ENCODE measurements at regions not wholly inside any gene's neighbourhood (a gene's known extent, or its start where the extent isn't known, plus 50 kb on each side); places are given as distances from the start of the nearest gene placed in this dataset.

GRCh38 chr1:95888941-95889390 lies 655.0 kb downstream of the RWDD3 start:
- H3K4me3 ChIP-seq (ENCODE audit: low read depth in 2 of 2, low read length in 1 of 2), result no peak overlapping the region
- POLR2A ChIA-PET, result no interaction called here
- no peaks in the 10 kb centered on the region for H3K79me2 ChIP-seq (ENCODE audit: insufficient read depth)
- H3K9ac ChIP-seq, result no peak overlapping the region
- H3F3A ChIP-seq (replicated peaks; ENCODE audit: insufficient read depth), result no peaks in the 10 kb centered on the region
- H3K36me3 ChIP-seq (replicated peaks in 1 of 2; ENCODE audit: control insufficient read depth in 1 of 2, insufficient read depth in 2 of 2, low read length in 1 of 2), result no peaks in the 10 kb centered on the region
- CTCF ChIA-PET, result no interaction called here
- H4K20me1 ChIP-seq (ENCODE audit: insufficient read depth), result no peaks in the 10 kb centered on the region
- H3K9me2 ChIP-seq, result no peaks in the 10 kb centered on the region
- 18% methylated on average over 5 of the region's 5 CpGs for WGBS (ENCODE audit: low lambda C conversion rate)
- no peak overlapping the region for H3K4me2 ChIP-seq
- no peaks in the 10 kb centered on the region for H3K9me3 ChIP-seq
- TF ChIP-seq GABPA (IDR thresholded peaks at IDR 0.05; ENCODE audit: low read depth) (no peak), TEAD4 (IDR thresholded peaks at IDR 0.05; ENCODE audit: borderline replicate concordance, insufficient read depth) (no peak), SMC3 (IDR thresholded peaks at IDR 0.05; ENCODE audit: low read depth, low read length) (no peak), CTCF (IDR thresholded peaks at IDR 0.05) (no peak), RFX5 (IDR thresholded peaks at IDR 0.05; ENCODE audit: low read length) (no peak), USF2 (IDR thresholded peaks at IDR 0.05; ENCODE audit: borderline replicate concordance, low read depth, low read length) (no peak), GATA2 (CRISPR knock-in tag; IDR thresholded peaks at IDR 0.05) (no peak), TAF1 (IDR thresholded peaks at IDR 0.05; ENCODE audit: borderline replicate concordance, low read depth, low read length) (no peak), ELF1 (IDR thresholded peaks at IDR 0.05) (no peak), MEF2A (IDR thresholded peaks at IDR 0.05; ENCODE audit: borderline replicate concordance, low read depth) (no peak), MXI1 (IDR thresholded peaks at IDR 0.05; ENCODE audit: low read depth, low read length) (no peak), EP300 (IDR thresholded peaks at IDR 0.05; ENCODE audit: borderline replicate concordance in 1 of 2, low read depth in 1 of 2, low read length in 1 of 2) (no peak)
- H3K27me3 ChIP-seq (ENCODE audit: insufficient read depth), result no peaks in the 10 kb centered on the region
- no peak overlapping the region for H2AFZ ChIP-seq (ENCODE audit: low read depth)
- H3K4me1 ChIP-seq (ENCODE audit: control insufficient read depth in 1 of 2, insufficient read depth in 2 of 2, low read depth in 1 of 2, low read length in 1 of 2), result no peaks in the 10 kb centered on the region
- DNase-seq, result no peak
- no peak overlapping the region; a peak in 1 of 4 replicates for H3K27ac ChIP-seq (ENCODE audit: low read depth in 2 of 2, low read length in 1 of 2)

- H3K9me3 ChIP-seq, result no peaks in the 10 kb centered on the region
- CTCF ChIA-PET, result interaction anchor here (0.6 kb wide), 1 partner anchor 205 kb away, joined by 3 read pairs; no protein-coding TSS in a partner anchor
- WGBS (ENCODE audit: low lambda C conversion rate), result 37% methylated on average over 3 of the region's 3 CpGs
- H3K36me3 ChIP-seq (replicated peaks in 1 of 2; ENCODE audit: control insufficient read depth in 1 of 2, insufficient read depth in 2 of 2, low read length in 1 of 2), result no peaks in the 10 kb centered on the region
- TF ChIP-seq NRF1 (IDR thresholded peaks at IDR 0.05; ENCODE audit: low read depth, low read length), result no peak
- no peak for TF ChIP-seq FOSL2 (IDR thresholded peaks at IDR 0.05; ENCODE audit: borderline replicate concordance, low read depth)
- no peaks in the 10 kb centered on the region for H3K4me1 ChIP-seq (ENCODE audit: control insufficient read depth in 1 of 2, insufficient read depth in 2 of 2, low read depth in 1 of 2, low read length in 1 of 2)
- no peak overlapping the region for H2AFZ ChIP-seq (ENCODE audit: low read depth)
- H3K27me3 ChIP-seq (ENCODE audit: insufficient read depth), result no peaks in the 10 kb centered on the region
- H3K9me2 ChIP-seq, result no peaks in the 10 kb centered on the region
- H4K20me1 ChIP-seq (ENCODE audit: insufficient read depth), result no peaks in the 10 kb centered on the region
- DNase-seq, result no peak
- no peak overlapping the region for H3K4me3 ChIP-seq (ENCODE audit: low read depth in 2 of 2, low read length in 1 of 2)
- no peak overlapping the region for H3K4me2 ChIP-seq
- POLR2A ChIA-PET, result no interaction called here
- H3K27ac ChIP-seq (ENCODE audit: low read depth in 2 of 2, low read length in 1 of 2), result no peak overlapping the region; a peak in 1 of 4 replicates
- H3K9ac ChIP-seq, result no peak overlapping the region
- H3K79me2 ChIP-seq (ENCODE audit: insufficient read depth), result no peaks in the 10 kb centered on the region
- H3F3A ChIP-seq (replicated peaks; ENCODE audit: insufficient read depth), result no peaks in the 10 kb centered on the region
Measured at GRCh38 chr1:95889400-95889799, 655.4 kb downstream of the RWDD3 start.

Measured in SK-N-SH (cell line).